ENCODE measurements at regions not wholly inside any gene's neighbourhood (a gene's known extent, or its start where the extent isn't known, plus 50 kb on each side); places are given as distances from the start of the nearest gene placed in this dataset.

DNA sequence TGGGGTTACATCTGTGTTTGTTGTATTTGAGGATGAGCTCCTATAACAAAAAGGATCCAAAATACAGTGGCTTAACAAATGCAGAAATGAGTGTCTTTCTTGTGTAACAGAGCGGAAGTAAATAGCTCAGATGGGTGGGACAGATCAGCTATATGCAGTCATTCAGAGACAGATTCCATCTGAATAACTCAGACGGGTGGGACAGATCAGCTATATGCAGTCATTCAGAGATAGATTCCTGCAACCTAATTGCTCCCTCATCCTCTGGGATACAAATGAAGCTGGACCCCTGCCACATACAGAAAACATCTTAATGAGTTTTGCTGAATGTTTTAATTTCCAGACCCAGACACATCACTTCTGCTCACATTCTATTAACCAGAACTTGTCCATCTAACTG, 332.3 kb downstream of the BCKDHB start:
- H3K27ac ChIP-seq = no peak overlapping the region
- H3K4me3 ChIP-seq (ENCODE audit: low read depth in 1 of 2, low read length in 1 of 2) = no peak overlapping the region
- no peaks in the 10 kb centered on the region for H3K4me1 ChIP-seq (ENCODE audit: control insufficient read depth in 1 of 2, insufficient read depth in 1 of 2, low read depth in 1 of 2, low read length in 1 of 2)
- TF ChIP-seq, protein P1, sequence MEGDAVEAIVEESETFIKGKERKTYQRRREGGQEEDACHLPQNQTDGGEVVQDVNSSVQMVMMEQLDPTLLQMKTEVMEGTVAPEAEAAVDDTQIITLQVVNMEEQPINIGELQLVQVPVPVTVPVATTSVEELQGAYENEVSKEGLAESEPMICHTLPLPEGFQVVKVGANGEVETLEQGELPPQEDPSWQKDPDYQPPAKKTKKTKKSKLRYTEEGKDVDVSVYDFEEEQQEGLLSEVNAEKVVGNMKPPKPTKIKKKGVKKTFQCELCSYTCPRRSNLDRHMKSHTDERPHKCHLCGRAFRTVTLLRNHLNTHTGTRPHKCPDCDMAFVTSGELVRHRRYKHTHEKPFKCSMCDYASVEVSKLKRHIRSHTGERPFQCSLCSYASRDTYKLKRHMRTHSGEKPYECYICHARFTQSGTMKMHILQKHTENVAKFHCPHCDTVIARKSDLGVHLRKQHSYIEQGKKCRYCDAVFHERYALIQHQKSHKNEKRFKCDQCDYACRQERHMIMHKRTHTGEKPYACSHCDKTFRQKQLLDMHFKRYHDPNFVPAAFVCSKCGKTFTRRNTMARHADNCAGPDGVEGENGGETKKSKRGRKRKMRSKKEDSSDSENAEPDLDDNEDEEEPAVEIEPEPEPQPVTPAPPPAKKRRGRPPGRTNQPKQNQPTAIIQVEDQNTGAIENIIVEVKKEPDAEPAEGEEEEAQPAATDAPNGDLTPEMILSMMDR (IDR thresholded peaks at IDR 0.05) = no peak
- no peaks in the 10 kb centered on the region for H3K27me3 ChIP-seq
- peaks cover 4% of the 10 kb centered on the region for H3K9me3 ChIP-seq
- H3K36me3 ChIP-seq = no peaks in the 10 kb centered on the region

DNA sequence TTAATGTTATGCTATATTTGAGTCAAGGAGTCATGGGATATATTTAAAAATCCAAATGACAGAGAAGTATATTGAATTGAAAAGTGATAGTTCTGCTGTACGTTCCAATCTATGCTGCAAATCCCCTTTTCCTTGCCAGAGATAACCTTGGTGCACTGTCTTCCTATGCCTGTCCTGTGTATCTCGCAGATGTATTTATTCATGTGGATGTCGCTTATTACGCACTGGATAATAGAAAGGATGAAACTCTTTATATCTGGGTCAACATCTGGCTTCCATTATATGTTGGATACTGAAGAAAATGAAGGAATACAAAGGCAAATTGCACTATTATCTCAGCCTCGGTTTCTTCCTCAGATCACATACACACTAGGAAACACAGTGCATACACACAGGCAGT, 331.3 kb downstream of the BCKDHB start:
- Histone ChIP-seq H3K27me3 (no peaks in the 10 kb centered on the region), H3K4me3 (ENCODE audit: low read depth in 1 of 2, low read length in 1 of 2) (no peak overlapping the region), H3K9me3 (peaks cover 11% of the 10 kb centered on the region), H3K27ac (no peak overlapping the region), H3K4me1 (ENCODE audit: control insufficient read depth in 1 of 2, insufficient read depth in 1 of 2, low read depth in 1 of 2, low read length in 1 of 2) (no peaks in the 10 kb centered on the region), H3K36me3 (no peaks in the 10 kb centered on the region)
- TF ChIP-seq, protein P1 (IDR thresholded peaks at IDR 0.05) = no peak

DNA sequence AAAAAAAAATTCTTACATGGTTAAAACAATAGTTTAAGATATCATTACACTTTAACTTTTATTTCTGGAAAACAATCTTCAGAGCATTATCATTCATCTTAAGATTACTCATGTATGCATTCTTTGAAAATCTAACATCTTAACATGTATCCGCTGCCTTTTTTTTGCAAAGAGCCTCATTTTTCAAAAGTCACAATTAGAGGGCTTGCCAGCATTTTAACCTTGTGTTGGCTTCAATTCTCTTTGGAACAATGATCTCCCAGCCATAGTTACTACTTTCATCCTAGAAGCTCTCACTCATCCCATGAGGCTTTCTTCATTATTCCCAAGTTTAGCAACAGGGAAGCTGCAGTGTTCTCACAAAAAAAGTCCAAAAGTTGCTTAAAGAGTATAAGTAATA, 330.8 kb downstream of the BCKDHB start:
- Histone ChIP-seq H3K4me1 (ENCODE audit: control insufficient read depth in 1 of 2, insufficient read depth in 1 of 2, low read depth in 1 of 2, low read length in 1 of 2) (no peaks in the 10 kb centered on the region), H3K27ac (no peak overlapping the region), H3K36me3 (no peaks in the 10 kb centered on the region), H3K4me3 (ENCODE audit: low read depth in 1 of 2, low read length in 1 of 2) (no peak overlapping the region), H3K27me3 (no peaks in the 10 kb centered on the region), H3K9me3 (peaks cover 12% of the 10 kb centered on the region)
- TF ChIP-seq, protein P1 (IDR thresholded peaks at IDR 0.05) = no peak

DNA sequence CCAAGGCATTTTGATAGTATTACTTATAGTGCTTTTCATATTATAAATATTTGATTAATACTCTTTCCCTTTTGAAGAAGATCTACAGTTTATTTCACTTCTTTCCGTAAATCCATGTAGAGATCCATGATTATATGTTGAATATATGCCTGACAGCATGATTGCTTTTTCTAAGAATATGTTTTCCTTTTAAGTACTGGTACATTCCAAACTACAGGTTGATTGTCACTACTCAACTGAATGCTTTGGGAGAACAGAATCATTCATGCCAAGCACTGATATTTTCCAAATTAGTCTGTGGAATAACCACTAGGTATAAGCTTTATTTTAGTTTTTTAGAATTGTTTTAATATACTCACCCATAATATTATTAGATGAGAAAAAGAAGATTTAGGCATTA, 330.2 kb downstream of the BCKDHB start:
- Histone ChIP-seq H3K27me3 (no peaks in the 10 kb centered on the region), H3K9me3 (peaks cover 12% of the 10 kb centered on the region), H3K36me3 (no peaks in the 10 kb centered on the region), H3K4me3 (ENCODE audit: low read depth in 1 of 2, low read length in 1 of 2) (no peak overlapping the region), H3K4me1 (ENCODE audit: control insufficient read depth in 1 of 2, insufficient read depth in 1 of 2, low read depth in 1 of 2, low read length in 1 of 2) (no peaks in the 10 kb centered on the region), H3K27ac (no peak overlapping the region)
- TF ChIP-seq, protein P1 (IDR thresholded peaks at IDR 0.05) = no peak

DNA sequence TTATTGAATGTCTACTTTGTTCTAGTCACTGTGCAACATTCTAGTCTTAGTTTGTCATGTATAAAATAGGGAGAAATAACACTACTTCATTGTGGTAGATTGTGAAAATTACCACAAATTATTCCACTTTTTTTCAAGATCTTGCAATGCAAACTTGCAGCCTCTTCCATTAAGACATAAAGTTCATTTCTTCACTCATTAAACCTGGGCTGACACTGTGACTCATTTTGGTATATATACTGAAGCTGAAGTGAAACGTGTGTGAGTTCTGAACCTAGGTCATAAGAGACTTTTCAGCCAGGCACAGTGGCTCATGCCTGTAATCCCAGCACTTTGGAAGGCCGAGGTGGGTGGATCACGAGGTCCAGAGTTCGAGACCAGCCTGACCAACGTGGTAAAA, 329.0 kb downstream of the BCKDHB start:
- H3K4me3 ChIP-seq (ENCODE audit: low read depth in 1 of 2, low read length in 1 of 2) = no peak overlapping the region
- peaks cover 12% of the 10 kb centered on the region for H3K9me3 ChIP-seq
- H3K36me3 ChIP-seq = no peaks in the 10 kb centered on the region
- no peak overlapping the region for H3K27ac ChIP-seq
- TF ChIP-seq, protein P1 (IDR thresholded peaks at IDR 0.05) = no peak
- no peaks in the 10 kb centered on the region for H3K4me1 ChIP-seq (ENCODE audit: control insufficient read depth in 1 of 2, insufficient read depth in 1 of 2, low read depth in 1 of 2, low read length in 1 of 2)
- no peaks in the 10 kb centered on the region for H3K27me3 ChIP-seq

All from neutrophil (primary cell).